GM18870 (cell line): ENCODE measurements at regions not wholly inside any gene's neighbourhood (a gene's known extent, or its start where the extent isn't known, plus 50 kb on each side); places are given as distances from the start of the nearest gene placed in this dataset.

Experiments
- ATAC-seq: cut with Tn5 transposase; IDR thresholded peaks from one replicate; pipeline ENCODE4 v1.9.1; 2021; ENCODE audit warnings: moderate library complexity; ENCODE audit not compliant: unreplicated experiment

DNA sequence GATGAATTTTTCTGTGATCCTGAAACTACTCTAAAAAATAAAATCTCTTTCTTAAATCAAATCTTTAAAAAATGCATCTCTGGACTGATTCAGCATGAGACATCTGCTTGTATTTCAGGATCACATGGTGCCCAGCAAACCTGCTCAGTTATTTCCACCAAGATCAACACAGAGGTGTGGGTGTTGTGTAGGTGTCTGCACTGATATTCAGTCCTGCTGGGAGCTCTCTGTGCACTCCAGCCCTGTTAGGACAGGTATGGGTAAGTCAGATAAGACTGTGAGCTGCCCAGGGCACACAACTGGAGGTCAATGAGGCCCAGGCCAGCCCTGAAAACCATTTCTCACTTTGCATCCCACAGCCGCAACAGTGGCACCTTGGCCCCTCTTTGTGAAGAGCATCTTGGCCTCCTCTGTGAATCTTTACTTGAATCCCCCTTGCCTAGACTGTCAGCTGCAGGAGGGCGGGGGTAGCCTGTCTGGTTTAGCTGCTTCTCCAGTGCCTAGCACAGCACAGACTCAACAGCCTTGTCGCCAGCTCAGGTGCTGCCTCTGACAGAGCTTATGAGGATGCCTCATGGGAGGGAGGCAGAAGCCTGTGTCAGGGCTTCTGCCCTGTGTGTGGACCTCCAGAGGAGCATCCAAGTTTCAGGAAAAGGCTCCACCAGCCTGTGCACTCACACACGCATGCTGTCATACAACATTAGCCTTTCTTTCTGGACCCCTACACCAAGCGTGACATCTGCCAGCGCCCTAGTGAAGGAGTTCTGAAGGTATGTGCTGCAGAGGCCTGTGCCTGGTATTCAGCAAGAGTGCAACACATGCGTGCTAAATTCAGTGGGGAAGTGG, 187.6 kb upstream of the CST7 start:
- no peak for ATAC-seq

DNA sequence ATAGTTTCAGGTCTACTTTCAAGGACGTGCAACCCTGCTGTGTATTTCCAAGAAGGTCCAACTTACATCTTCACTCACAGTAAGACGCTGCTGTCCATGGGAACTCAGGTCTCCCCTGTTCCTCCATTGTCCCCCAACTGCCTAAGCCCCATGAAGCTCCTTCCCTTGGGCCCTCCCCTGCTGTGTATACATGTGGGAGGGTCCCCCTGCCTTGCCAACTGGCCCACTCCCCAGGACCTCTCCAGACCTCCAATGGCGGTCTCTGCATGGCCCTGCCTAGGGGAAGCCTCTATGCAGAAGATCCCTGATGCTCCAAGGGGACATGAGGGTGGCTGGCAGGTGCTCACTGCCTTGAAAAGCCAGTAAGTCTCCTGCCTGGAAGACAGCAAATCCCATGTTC, 186.7 kb upstream of the CST7 start:
- ATAC-seq, result no peak

DNA sequence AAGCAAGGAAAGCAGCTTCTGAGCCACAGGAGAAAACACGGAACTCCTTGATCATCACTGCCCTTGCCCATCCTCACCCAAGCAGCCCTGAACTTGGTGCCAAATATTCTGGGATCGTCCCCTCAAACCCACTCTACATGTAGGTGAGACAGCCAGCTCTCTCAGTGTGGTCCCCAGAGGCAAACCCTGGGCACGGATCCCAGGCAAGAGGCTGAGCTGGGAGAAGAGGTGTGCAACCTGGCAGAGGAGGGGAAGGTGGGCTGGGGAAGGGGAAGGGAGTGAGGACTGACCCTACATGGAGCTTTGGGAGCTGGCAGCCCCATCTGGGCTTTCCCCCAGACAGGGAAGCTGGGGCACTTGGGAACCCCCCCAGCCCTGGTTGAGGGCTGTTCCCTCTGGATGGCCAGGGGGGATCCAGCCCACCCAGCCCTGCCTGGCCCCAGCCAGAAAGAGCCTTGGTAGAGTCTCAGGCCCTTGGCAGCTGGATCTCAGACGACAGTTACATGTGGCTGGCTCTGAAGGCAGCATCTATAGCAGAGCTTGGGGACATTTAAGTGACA, 186.2 kb upstream of the CST7 start:
- no peak for ATAC-seq

DNA sequence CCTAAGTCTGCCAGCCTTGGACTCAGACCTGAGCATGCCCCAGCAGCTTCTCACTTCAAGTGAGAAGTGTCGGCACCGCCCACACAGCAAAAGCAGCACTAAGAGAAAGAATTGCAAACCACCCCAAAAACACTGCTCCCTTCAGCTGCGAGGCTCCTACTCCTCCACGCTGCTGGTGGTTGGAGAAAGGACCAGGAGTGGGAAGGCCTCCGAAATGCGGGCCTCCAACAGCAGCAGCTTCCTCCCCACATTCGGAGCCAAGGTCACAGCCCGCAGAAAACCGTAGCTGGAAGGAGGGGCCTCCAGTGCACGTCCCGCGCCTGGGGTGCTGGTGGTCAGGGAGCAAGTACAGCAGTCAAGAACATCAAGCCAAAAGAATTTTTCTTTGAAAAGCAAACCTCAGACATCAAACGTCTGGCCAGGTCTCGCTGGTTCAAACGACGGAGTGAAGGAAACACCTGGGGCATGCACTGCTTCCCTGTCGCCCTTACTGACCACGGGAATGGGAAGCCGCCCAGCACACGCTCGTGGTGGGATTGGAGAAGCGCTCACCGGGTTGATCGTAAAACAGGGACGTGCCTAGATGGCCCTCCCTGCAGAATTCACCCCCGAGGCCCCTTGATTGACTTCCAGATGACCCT, 185.6 kb upstream of the CST7 start:
- ATAC-seq, result no peak

DNA sequence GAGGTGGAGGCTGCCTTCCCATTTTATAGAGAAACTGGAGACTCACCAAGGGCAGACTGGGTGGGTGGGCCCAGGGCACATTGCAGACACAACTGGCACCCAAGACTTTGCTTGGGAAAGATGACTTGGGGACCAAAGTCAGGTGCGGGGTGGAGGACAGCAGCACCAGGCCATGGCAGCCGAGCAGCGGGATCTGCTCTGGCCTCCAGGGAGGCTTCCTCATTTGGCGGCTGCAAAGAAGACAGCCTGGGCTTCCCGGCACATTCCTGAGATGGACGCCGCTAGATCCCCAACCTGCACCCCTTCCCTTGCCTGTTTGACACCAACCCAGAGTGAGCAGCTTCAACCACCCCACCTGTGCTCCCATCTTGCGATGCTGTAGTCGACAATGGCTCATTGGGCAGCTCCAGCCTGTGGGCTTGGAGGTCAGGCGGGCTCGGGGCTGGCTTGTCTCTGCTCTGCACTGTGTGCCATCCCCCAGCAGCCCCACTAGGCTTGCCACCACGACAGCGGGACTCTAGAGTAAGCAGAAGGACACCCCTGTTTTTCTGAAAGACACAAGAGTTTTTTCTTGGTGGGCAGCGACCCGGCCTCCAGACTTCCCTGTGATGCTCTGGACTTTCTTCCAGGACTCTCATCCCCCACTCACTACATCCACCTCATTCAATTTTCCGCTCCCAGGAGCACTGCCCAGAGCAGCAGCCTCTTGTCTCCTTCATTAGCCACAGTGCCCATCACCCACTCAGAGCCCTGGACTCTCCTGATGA, 184.9 kb upstream of the CST7 start:
- ATAC-seq, result no peak

DNA sequence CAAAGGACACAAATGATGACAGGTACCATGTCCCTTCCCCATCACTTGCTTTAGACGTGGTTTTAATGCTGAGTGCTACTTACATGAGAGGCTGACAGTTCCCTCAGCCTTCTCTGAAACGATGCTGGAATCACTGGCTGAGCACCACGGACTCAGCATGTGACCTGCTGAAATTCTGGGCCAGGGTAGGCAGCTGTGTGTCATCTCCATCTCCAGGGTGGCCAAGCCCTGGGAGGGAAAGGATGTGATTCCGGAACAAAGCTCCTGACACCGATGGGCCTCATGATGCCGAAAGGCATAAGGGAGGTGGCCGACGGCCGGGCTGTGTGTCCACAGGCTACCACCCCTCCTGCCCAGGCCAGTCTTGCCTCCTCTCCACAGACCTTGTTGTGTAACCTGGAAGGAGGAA, 184.3 kb upstream of the CST7 start:
- ATAC-seq, result no peak

DNA sequence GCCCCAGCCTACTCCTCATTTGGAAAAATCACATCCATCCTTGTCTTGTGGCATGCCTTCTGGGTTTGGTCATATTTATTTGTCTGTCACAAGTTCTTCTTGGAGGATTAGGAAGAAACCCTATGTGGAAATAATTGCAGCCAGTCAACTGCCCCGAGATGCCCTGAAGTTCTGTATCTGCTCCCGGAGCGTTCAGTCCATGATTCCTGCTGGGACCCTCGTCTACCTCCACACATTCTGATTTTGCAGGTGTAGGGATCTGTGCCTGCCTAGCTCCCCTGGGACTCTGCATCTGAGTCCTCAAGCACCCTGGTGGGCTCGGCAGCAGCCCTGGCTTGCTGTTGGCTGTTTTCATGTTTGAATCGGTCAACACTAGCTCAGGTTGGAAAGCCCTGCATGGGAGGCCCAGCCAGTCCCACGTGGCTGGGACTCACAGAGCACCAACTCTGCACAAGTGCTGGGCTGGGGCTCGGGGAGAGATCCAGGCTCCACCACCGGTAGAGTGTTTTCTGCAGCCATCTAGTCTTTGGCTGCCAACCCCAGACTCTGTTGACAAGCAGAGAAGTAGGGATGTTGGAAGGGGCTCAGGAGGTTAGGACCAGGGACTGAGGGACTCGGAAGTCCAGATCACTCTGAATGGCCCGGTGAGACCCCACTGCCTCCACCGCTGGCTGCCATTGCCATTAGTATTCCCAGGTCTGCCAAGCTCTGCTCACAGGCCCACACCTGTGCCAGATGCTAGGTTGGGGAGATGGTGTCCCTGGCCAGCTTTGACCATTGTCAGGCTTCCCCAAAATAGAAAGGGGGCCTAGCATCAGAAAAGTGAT, 183.5 kb upstream of the CST7 start:
- ATAC-seq, result no peak

DNA sequence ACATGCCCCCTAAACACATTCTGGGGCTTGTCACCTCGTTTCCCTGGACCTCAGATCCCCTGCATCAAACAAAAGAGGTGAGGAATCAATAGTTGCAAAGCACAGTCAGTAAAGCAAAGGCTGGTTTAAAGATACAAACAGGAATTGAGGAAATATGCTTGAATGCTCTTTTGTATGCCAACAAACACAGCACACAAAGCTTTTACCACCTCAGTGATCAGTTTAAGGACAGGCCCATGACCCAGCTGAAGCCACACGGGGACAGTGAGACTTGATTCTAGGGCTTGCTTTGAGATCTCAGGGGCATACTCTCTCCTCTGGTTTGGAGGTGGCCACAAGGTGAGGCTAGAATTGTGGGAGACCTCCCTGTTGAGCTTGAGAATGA, 182.9 kb upstream of the CST7 start:
- ATAC-seq, result no peak

DNA sequence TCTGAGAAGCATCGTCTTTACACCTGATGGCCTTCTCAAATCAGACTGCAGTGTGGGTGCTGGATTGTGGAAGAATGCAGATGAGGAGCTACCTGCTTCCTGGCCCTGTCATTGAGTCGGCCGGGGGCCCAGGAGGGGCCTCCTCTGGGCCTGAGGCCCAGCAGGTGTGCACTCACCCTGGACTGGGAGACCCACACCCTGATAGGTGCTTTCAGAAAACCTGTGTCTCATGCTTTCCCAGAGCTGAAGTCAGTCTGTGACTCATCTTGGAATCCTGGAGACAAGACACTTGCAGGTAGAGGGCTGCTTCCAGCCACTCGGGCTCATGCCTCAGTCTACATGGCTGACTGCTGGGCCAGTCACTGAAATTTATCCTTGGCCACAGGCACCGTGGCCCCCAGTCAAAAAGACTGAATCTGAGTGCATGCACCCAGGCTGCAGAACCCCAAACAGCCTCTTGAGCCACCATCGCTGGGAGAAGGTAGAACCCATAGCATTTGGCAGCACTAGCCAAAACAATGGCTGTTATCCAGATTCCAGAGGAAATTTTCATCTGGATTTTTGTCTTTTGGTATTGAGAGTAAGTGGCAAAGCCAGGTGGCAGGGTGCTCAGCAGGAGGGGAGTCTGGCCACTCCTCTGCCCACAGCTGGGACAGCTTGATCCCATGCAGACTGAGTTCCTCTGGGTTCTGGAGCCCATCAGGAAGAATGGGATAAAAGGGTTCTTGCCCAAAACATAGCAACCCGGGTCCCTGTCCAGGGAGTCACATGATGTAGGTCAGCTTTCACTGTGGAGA, 182.0 kb upstream of the CST7 start:
- ATAC-seq, result no peak

DNA sequence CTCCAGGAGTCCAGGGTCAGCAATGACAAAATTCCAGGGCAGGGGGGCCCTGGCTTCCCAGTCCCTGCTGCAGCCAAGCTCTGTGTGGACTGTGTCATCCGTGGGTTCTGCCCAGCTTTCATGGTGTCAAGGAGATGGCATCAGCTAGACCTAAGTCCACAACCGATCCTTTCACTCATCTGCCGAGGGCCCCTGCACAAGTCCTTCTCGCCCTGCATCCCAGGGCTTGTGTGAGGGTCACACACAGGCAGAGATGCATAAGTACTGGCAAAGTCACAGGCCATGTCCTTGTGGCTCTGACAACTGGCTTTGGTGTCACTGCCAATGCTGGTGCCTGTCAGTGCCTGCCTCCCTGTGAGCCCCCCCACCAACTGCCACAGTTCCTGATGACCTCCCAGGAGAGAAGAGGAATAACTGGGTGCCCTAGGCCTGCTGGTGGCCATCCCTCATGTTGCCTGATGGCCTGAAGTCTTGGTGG, 181.4 kb upstream of the CST7 start:
- no peak for ATAC-seq

DNA sequence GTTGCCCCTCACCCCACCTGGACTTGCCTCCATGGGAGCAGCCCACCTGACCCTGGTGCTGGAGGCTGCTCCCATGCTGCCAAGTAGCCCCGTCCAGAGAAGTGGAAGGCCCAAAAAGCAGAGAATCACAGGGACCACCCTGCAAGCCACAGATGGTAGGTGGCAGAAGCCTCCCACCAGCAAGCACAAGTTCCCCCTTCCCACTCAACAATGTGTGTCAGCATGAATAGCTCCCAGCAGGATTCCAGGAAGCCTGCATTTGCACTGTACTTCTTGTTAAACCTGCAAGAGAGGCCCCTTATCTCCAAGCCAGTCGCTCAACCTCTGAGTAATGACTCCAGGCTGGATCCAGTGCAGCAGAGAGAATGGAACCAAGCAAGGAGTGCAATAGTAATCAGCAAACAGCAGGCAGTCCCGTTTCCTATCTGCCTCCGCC, 180.8 kb upstream of the CST7 start:
- ATAC-seq, result no peak

DNA sequence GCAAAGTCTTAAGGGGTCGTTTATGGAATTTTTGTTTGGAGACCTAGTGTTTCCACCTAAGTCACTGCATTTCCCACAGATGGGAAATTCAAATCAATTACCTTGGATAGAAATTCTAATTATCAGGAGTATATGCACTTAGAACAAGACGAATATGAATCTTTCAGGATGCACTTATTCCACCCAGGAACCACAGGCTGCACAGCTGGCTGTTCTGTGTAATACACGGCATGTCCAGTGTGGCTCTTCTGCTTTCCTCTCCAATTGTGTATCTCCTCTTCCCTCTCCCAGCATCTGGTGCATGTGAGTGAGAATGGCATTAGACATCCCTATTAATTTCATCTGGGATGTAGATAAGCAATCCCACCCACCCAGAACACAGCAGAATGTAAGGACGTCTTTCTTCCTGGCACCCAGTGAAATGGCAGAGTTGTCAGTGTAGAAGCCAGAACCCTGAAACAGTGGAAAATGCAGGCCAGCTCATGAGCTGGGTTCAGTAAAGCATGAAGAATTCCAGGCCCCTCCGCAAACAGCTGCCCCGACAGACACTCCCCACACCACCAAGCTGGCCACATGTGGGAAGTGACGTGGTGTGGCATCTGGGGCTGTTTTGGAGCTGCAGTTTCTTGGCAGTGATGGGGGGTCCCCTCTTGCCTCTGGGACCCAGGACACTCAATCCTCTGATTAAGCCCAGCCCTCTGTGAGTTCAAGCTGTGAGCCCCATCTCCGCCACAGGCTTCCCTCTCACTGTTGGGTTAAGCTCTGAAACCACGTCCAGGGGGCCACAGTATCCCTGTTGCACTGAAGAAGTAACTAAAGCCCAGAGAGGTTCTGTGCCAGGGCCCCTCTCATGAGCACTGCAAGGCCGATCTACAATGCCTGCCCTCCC, 180.1 kb upstream of the CST7 start:
- no peak for ATAC-seq

DNA sequence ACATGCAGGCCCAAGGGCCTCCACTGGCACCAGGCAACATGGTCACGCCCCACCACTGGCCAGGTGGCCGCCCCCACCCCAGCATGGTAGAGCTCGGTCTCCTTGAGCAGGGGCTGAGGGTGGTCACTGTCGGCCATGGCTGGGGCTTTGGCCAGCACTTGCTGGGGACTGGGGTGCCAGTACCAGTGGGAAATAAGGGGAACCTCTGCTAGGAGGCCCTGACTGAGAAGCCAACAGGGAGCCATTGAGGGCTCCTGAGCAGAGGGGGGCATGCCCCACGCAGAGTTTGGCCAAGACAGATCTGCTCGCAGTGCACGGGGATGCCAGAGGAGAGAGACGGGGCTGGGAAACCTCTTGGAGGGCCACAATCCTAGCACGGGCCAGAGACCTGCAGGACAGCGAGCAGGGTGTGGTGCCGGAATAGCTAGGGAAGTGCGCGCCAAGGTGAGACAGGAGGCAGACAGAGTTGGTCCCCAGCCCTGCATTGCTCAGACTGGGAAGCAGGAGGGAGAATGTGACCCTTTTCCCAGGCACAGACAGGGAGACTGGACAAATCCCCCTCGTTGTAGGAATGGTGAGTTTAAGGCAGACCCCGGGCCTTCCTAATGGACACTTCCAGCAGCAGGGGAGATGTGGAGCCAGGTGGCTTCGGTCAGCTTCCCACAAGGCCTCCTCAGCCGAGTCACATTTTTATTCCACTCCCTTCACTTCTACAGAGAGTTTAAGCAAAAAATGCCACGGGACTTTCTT, 179.0 kb upstream of the CST7 start:
- ATAC-seq, result no peak

DNA sequence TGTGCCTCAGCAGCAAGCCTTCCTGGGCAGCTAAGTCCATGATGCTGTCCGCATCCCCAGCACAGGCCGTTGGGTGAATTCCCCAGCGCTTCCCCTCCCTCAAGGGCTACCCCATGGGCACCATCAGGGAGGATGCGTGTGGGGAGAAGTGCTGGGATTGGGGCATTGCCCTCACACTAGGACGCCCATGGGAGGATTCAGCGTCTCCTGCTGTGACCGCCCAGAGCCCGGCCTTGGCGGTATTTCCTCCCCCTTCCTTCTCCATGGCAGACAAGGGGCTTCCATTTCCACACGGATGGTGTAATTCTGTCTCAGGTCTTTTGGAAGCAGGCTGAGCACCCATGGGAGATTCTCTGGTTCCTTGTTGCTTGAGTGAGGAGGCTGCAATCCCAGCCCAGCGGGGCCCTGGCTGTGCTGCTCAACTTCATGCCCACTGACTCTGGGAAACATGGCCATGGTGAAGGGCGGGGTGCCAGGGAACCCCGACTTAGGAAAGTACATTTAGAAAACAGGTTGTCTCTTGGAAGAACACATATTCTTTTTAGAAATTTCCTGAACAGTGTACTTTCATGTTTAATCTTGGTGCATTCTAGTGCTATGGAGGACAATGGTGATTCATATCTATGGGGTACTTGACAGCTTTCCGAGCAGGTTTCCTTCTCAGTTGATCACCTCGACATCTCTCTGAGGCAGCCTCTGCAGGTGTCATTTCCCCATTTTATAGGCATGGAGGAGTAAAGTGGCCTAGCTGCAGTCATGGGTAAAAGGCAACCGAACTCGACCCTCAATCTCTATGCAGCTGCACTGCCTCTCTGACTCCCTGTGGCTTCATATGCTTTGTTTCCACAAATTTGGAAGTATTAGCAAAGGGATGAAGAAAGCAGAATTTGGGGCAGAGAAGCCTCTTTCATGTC, 178.2 kb upstream of the CST7 start:
- no peak for ATAC-seq

DNA sequence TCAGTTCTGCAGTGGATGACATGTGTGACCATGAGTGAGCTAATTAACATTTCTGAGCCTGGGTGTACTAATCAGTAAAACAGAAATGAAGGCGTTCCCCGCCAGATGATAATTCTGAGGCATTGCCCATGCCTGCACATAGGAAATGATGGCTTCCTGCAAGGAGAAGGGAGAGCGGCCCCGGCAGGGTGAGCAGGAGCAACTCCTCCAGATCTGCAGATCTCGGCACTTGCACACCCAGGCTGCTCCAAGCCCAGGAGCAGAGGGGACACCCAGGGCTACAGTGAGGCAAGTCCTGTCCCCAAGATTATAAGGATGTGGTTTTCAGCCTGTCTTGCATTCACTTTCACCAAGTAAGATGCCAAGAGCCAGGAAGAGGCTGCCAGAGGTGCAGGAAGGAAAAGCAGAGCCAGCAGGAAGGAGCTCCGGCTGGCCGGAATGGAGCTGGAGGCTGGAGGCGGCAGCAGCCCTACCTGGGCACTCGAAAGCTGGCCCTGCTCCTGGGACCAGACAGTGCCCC, 177.5 kb upstream of the CST7 start:
- no peak for ATAC-seq

DNA sequence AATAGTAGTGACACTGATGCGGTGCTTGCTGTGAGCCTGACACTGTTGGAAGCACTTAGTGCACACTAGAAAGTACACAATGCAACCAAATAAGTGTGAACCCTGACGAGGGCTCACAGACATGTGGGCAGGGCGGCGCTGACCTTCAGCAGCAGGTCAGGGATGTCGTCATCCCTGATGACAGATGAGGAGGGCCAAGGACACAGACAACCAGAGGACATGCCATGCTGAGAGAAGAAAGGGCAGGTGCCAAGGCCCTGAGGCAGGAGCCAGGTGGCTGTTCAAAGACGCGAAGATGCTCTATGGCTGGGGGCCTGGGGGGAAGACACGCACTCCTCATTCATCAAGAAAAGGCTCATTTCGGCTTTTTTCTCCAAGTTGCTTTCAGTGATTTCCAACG, 176.4 kb upstream of the CST7 start:
- no peak for ATAC-seq

DNA sequence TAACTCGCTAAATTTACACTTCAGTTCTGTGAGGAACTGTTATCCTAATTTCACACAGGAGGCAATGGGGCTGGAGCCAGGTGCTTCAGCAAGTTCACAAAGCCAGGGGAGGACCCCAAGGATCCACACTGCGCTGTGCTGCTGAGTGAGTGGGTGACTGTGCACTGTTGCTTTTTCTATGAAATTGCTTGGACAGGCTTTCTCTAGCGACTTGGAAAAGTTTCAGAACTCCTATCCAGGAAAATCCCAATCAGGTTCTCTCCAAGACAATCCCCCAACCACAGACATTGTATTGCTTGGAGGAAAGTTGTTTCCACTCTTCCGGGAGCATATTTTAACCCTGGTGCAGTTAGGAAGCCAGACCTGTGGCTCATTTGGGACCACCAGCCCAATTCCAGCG, 175.9 kb upstream of the CST7 start:
- ATAC-seq, result no peak
